ENCODE measurements at regions not wholly inside any gene's neighbourhood (a gene's known extent, or its start where the extent isn't known, plus 50 kb on each side); places are given as distances from the start of the nearest gene placed in this dataset.

- TF ChIP-seq, protein P1, sequence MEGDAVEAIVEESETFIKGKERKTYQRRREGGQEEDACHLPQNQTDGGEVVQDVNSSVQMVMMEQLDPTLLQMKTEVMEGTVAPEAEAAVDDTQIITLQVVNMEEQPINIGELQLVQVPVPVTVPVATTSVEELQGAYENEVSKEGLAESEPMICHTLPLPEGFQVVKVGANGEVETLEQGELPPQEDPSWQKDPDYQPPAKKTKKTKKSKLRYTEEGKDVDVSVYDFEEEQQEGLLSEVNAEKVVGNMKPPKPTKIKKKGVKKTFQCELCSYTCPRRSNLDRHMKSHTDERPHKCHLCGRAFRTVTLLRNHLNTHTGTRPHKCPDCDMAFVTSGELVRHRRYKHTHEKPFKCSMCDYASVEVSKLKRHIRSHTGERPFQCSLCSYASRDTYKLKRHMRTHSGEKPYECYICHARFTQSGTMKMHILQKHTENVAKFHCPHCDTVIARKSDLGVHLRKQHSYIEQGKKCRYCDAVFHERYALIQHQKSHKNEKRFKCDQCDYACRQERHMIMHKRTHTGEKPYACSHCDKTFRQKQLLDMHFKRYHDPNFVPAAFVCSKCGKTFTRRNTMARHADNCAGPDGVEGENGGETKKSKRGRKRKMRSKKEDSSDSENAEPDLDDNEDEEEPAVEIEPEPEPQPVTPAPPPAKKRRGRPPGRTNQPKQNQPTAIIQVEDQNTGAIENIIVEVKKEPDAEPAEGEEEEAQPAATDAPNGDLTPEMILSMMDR (IDR thresholded peaks at IDR 0.05): no peak
- no peak for TF ChIP-seq ZFX (IDR thresholded peaks at IDR 0.05; ENCODE audit: borderline replicate concordance)
- H3K27ac ChIP-seq: no peak overlapping the region
These were observed 168.3 kb downstream of the BTC start for GRCh38 chr4:74625981-74626380.

- H3K27ac ChIP-seq: no peak overlapping the region
- TF ChIP-seq ZFX (IDR thresholded peaks at IDR 0.05; ENCODE audit: borderline replicate concordance): no peak
- TF ChIP-seq, protein P1 (IDR thresholded peaks at IDR 0.05): no peak
These were observed 167.2 kb downstream of the BTC start for GRCh38 chr4:74627093-74627492.

- H3K27ac ChIP-seq: no peak overlapping the region
- TF ChIP-seq, protein P1 (IDR thresholded peaks at IDR 0.05): no peak
- no peak for TF ChIP-seq ZFX (IDR thresholded peaks at IDR 0.05; ENCODE audit: borderline replicate concordance)
These were observed 166.8 kb downstream of the BTC start for GRCh38 chr4:74627504-74627903.

DNA sequence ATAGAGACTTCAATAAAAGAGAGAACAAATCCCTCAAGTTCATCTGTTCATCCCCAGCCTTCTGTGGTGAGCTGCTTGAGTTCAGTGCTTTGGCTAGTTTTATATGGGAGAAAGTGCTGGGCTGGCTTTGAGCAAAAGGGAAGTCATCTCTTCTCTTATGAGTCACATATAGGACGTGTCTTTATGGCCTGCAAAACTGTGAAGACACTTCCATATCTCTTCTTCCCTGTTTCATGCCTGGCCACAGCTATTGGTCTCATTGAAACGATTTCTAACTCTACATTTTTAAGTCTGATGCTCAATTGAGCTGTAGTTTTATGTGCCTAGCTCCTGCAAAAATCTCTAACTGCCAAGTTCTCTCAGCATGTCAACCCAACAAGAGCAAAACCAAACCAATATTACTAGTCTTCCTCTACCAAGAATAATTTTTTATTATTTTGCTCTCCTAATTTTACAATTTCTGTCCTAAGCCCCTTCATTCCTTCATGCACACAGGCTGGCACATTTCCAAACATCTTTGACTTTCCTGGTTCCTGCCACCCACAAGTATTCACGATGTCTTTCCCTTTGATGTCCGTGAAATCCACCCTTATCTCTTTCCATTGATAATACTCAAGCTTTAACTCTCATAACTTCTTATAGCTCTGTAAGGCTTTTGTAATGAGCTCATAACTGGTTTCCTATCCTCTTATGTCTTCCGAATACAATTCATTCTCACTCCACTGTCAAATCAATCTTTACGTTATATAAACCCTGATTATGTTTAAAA lies 165.3 kb downstream of the BTC start:
- H3K27ac ChIP-seq: no peak overlapping the region
- TF ChIP-seq, protein P1 (IDR thresholded peaks at IDR 0.05): no peak
- TF ChIP-seq ZFX (IDR thresholded peaks at IDR 0.05; ENCODE audit: borderline replicate concordance): no peak

DNA sequence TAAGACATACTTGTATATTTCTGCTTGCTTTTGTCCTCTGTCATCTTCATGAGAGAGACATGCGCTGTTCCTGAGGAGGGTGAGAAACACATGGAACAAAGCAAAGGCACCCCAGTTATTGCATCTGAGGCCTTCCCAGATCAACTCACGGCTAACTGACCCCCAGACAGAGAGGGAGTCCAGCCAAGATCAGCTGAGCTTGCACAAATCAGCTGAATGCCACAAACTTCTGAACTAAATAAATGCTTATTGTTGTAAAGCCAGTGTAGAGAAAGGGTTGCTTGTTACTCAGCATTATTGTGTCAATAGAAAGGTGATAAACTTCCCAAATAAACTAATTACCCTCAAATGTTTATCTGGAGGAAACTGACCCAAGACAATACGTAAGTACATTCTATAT lies 163.8 kb downstream of the BTC start:
- TF ChIP-seq, protein P1 (IDR thresholded peaks at IDR 0.05): no peak
- TF ChIP-seq ZFX (IDR thresholded peaks at IDR 0.05; ENCODE audit: borderline replicate concordance): no peak
- no peak overlapping the region; the same call in 1 of the 2 replicates for H3K27ac ChIP-seq

DNA sequence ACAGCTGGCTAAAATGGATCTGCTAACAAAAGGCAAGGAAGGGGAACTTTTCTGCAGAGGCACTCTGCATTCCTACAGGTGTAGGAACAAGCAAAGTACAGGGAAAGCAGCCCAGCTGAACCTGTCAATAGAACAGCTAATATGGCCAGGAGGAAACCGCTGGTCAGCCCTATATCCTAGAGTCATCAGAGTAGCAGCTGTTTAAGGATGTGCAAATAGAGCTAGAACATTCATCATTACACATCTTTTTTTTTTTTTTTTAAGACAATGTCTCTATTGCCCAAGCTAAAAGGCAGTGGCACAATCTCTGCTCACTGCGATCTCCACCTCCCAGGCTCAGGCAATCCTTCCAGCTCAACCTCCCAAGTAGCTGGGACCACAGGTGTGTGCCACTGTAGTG lies 163.0 kb downstream of the BTC start:
- no peak for TF ChIP-seq ZFX (IDR thresholded peaks at IDR 0.05; ENCODE audit: borderline replicate concordance)
- TF ChIP-seq, protein P1 (IDR thresholded peaks at IDR 0.05): no peak
- H3K27ac ChIP-seq: peak overlapping the region; percentile 22; the same call in 1 of the 2 replicates

DNA sequence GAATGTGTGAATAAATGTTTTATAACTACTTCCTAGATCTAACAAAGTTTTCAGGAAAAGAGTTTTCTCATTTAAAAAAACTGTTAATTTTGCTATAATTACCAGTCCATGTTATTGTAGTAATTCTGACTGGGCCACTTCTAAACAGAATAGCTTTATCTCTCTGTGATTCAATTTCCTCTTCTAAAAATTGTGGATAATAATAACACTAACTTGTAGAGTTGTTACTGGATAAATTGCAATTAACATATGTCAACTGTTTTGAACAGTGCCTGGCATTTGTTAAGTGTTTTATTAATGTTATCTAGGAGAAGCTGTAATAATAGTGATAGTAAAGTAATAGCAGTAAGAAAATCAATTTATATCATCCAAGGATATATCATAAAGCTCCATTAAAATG lies 162.3 kb downstream of the BTC start:
- TF ChIP-seq, protein P1 (IDR thresholded peaks at IDR 0.05): no peak
- no peak for TF ChIP-seq ZFX (IDR thresholded peaks at IDR 0.05; ENCODE audit: borderline replicate concordance)
- H3K27ac ChIP-seq: peak overlapping the region; percentile 35; the same call in 1 of the 2 replicates
